ENCODE measurements at regions not wholly inside any gene's neighbourhood (a gene's known extent, or its start where the extent isn't known, plus 50 kb on each side); places are given as distances from the start of the nearest gene placed in this dataset.

GRCh38 chr20:6440443-6440799 lies 317.6 kb upstream of the FERMT1 start:
- no peak for FAIRE-seq
- H4K5ac ChIP-seq (ENCODE audit: insufficient read length, low read depth, low read length), result no peak overlapping the region
- no peak for TF ChIP-seq HDAC6 (IDR thresholded peaks at IDR 0.05; ENCODE audit: low read depth, low read length)
- TF ChIP-seq ASH2L (IDR thresholded peaks at IDR 0.05; ENCODE audit: low read length), result no peak
- TF ChIP-seq SP1 (IDR thresholded peaks at IDR 0.05; ENCODE audit: low read depth, low read length), result no peak
- no peak for TF ChIP-seq CTCF (IDR thresholded peaks at IDR 0.05; ENCODE audit: control extremely low read depth in 1 of 3, insufficient read depth in 1 of 3, low read depth in 1 of 3, low read length in 3 of 3)
- TF ChIP-seq POLR2AphosphoS5 (IDR thresholded peaks at IDR 0.05; ENCODE audit: low read depth, low read length), result no peak
- TF ChIP-seq EGR1 (IDR thresholded peaks at IDR 0.05; ENCODE audit: borderline replicate concordance, low read depth, low read length), result no peak
- no peak for TF ChIP-seq RAD21 (IDR thresholded peaks at IDR 0.05 in 1 of 2, conservative IDR thresholded peaks at IDR 0.05 in 1 of 2; ENCODE audit: low read depth in 2 of 2, low read length in 2 of 2)
- no peak for TF ChIP-seq CHD1 (IDR thresholded peaks at IDR 0.05; ENCODE audit: low read depth, low read length)
- TF ChIP-seq KDM4A (IDR thresholded peaks at IDR 0.05; ENCODE audit: low read depth, low read length, severe bottlenecking), result no peak
- no peak for TF ChIP-seq ATF2 (IDR thresholded peaks at IDR 0.05; ENCODE audit: low read length)
- no peak for TF ChIP-seq BRCA1 (IDR thresholded peaks at IDR 0.05; ENCODE audit: low read depth, low read length)

More at GRCh38 chr20:6440443-6440799, 317.6 kb upstream of the FERMT1 start:
- Histone ChIP-seq H3K23ac (ENCODE audit: insufficient read length) (no peak overlapping the region), H3K27ac (ENCODE audit: low read depth, low read length) (no peak overlapping the region), H3K4me2 (ENCODE audit: insufficient read depth in 1 of 2, low read depth in 2 of 2, low read length in 2 of 2) (no peak overlapping the region), H3K36me3 (ENCODE audit: control insufficient read depth in 2 of 4, insufficient read depth in 4 of 4, low read length in 3 of 4) (no peaks in the 10 kb centered on the region), H3K4me3 (ENCODE audit: extremely low read depth in 1 of 4, insufficient read depth in 2 of 4, low read depth in 3 of 4, low read length in 4 of 4) (no peak overlapping the region), H2AFZ (ENCODE audit: low read length) (no peak overlapping the region), H2BK20ac (ENCODE audit: low read length) (no peak overlapping the region), H3K14ac (ENCODE audit: insufficient read length) (no peak overlapping the region), H4K91ac (replicated peaks; ENCODE audit: insufficient read length, low read length) (no peak overlapping the region), H3K18ac (ENCODE audit: extremely low read depth, low read length) (no peak overlapping the region), H3K79me2 (ENCODE audit: control insufficient read depth in 1 of 2, insufficient read depth in 2 of 2, low read length in 2 of 2) (no peaks in the 10 kb centered on the region), H2BK120ac (replicated peaks; ENCODE audit: low read depth, low read length) (no peak overlapping the region), H2BK15ac (ENCODE audit: low read length) (no peak overlapping the region), H3K9me3 (ENCODE audit: insufficient read depth in 2 of 2, low read depth in 1 of 2, low read length in 1 of 2) (no peaks in the 10 kb centered on the region), H2BK5ac (ENCODE audit: low read depth, low read length) (no peak overlapping the region), H3K27me3 (replicated peaks in 1 of 4; ENCODE audit: control insufficient read depth in 3 of 4, extremely low read depth in 1 of 4, insufficient read depth in 3 of 4, low read length in 3 of 4) (no peaks in the 10 kb centered on the region), H3K23me2 (ENCODE audit: low read depth, low read length) (no peaks in the 10 kb centered on the region), H2AK5ac (ENCODE audit: low read depth, low read length) (no peak overlapping the region), H3K56ac (replicated peaks; ENCODE audit: insufficient read length, low read depth, low read length) (no peak overlapping the region), H3K4ac (replicated peaks; ENCODE audit: insufficient read length, low read depth, low read length) (no peak overlapping the region), H3K79me1 (ENCODE audit: low read depth, low read length) (no peaks in the 10 kb centered on the region), H4K8ac (ENCODE audit: extremely low read depth, insufficient read depth, low read length) (no peak overlapping the region), H2BK12ac (ENCODE audit: low read depth, low read length) (no peak overlapping the region), H3K4me1 (replicated peaks in 1 of 4; ENCODE audit: control insufficient read depth in 3 of 4, insufficient read depth in 4 of 4, low read length in 3 of 4) (no peaks in the 10 kb centered on the region), H3K9ac (replicated peaks in 1 of 4; ENCODE audit: extremely low read depth in 1 of 4, low read depth in 3 of 4, low read length in 3 of 4) (no peak overlapping the region), H4K20me1 (replicated peaks in 1 of 2; ENCODE audit: control insufficient read depth in 1 of 2, insufficient read depth in 2 of 2, low read length in 2 of 2) (no peaks in the 10 kb centered on the region)
- ChIA-PET POLR2A (ENCODE audit: partially characterized antibody) (no interaction called here), CTCF (ENCODE audit: partially characterized antibody) (interaction anchor here (1.0 kb wide), 1 partner anchor 46 kb away, joined by 3 read pairs; no protein-coding TSS in a partner anchor)
- DNase-seq (ENCODE audit: low read depth in 1 of 2, low spot score in 2 of 2), result no peak
- 88% methylated on average over 5 of the region's 5 CpGs; no CpG with 5 or more reads in 1 of the 2 experiments for WGBS, 2 experiments (ENCODE audit: extremely low coverage in 1 of 2, insufficient coverage in 1 of 2, insufficient read length in 1 of 2, insufficient replicate concordance in 2 of 2, low coverage in 1 of 2, low lambda C conversion rate in 2 of 2, missing lambda C conversion rate in 1 of 2)
